Right lobe of liver (tissue), 4 donors: ENCODE measurements at regions not wholly inside any gene's neighbourhood (a gene's known extent, or its start where the extent isn't known, plus 50 kb on each side); places are given as distances from the start of the nearest gene placed in this dataset.

Experiments used
- CTCF ChIP-seq, 4 donors: fragments of 200-600 bp in 3 of 4; fragments of 450-650 bp in 1 of 4; IDR thresholded peaks; one replicate each; pipeline versions ENCODE4 v1.5.1 to v1.8.0; 2016 to 2022; ENCODE audit warnings: antibody characterized with exemption in 4 of 4, mild to moderate bottlenecking in 2 of 4
- POLR2A ChIP-seq: fragments of 450-650 bp; IDR thresholded peaks from one replicate; pipeline ENCODE4 v1.6.1; 2017; ENCODE audit warnings: antibody characterized with exemption, mild to moderate bottlenecking
- donor health status: DM: no; HTN: no; CAD: no.
- donor health status: DM: no; HTN: no; CAD: no.
- donor health status: DM: no; HTN: yes; CAD: no.

- TF ChIP-seq CTCF (IDR thresholded peaks at IDR 0.05) (peak; percentile 24 to 67 (median 50)), POLR2A (no peak)
Measured at GRCh38 chr5:57887851-57888621, 405.4 kb upstream of the ACTBL2 start.
